ENCODE measurements at regions not wholly inside any gene's neighbourhood (a gene's known extent, or its start where the extent isn't known, plus 50 kb on each side); places are given as distances from the start of the nearest gene placed in this dataset.
A peak's percentile ranks its signal among the peaks of the same experiment; 100 is the strongest.

- DNase-seq = no peak
- no peaks in the 10 kb centered on the region for H3K9me3 ChIP-seq
- H3K4me3 ChIP-seq = no peak overlapping the region
- no peaks in the 10 kb centered on the region for H3K36me3 ChIP-seq
- H3K27me3 ChIP-seq = no peaks in the 10 kb centered on the region
Observed at GRCh38 chr4:178349601-178350000, 907.4 kb upstream of the AGA start.

GRCh38 chr4:178351185-178351584 lies 908.9 kb upstream of the AGA start:
- no peak for DNase-seq
- no peaks in the 10 kb centered on the region for H3K27me3 ChIP-seq
- H3K36me3 ChIP-seq = no peaks in the 10 kb centered on the region
- H3K4me3 ChIP-seq = no peak overlapping the region
- H3K9me3 ChIP-seq = no peaks in the 10 kb centered on the region

GRCh38 chr4:178356725-178357124 lies 914.5 kb upstream of the AGA start:
- Histone ChIP-seq H3K27me3 (no peaks in the 10 kb centered on the region), H3K9me3 (no peaks in the 10 kb centered on the region), H3K4me3 (no peak overlapping the region), H3K36me3 (no peaks in the 10 kb centered on the region)
- DNase-seq = peak; percentile 48

- H3K27me3 ChIP-seq = no peaks in the 10 kb centered on the region
- H3K36me3 ChIP-seq = no peaks in the 10 kb centered on the region
Observed at GRCh38 chr4:178385481-178385880, 943.2 kb upstream of the AGA start.

GRCh38 chr4:178387756-178388155 lies 945.5 kb upstream of the AGA start:
- no peak overlapping the region for H3K4me3 ChIP-seq
- no peaks in the 10 kb centered on the region for H3K9me3 ChIP-seq
- no peaks in the 10 kb centered on the region for H3K36me3 ChIP-seq
- no peaks in the 10 kb centered on the region for H3K27me3 ChIP-seq
- no peak for DNase-seq

More at GRCh38 chr4:178385481-178385880, 943.2 kb upstream of the AGA start:
- no peak overlapping the region for H3K4me3 ChIP-seq
- DNase-seq = no peak
- no peaks in the 10 kb centered on the region for H3K9me3 ChIP-seq

- no peak for DNase-seq
- Histone ChIP-seq H3K36me3 (no peaks in the 10 kb centered on the region), H3K9me3 (no peaks in the 10 kb centered on the region), H3K4me3 (no peak overlapping the region), H3K27me3 (no peaks in the 10 kb centered on the region)
Observed at GRCh38 chr4:178395798-178396197, 953.6 kb upstream of the AGA start.

GRCh38 chr4:178412455-178412854 lies 970.2 kb upstream of the AGA start:
- H3K36me3 ChIP-seq = no peaks in the 10 kb centered on the region
- H3K27me3 ChIP-seq = no peaks in the 10 kb centered on the region
- H3K9me3 ChIP-seq = no peaks in the 10 kb centered on the region
- no peak for DNase-seq
- H3K4me3 ChIP-seq = no peak overlapping the region

- Histone ChIP-seq H3K4me3 (no peak overlapping the region), H3K27me3 (no peaks in the 10 kb centered on the region), H3K36me3 (no peaks in the 10 kb centered on the region), H3K9me3 (no peaks in the 10 kb centered on the region)
- no peak for DNase-seq
Observed at GRCh38 chr4:178414042-178414441, 971.8 kb upstream of the AGA start.

GRCh38 chr4:178414881-178415446 lies 972.7 kb upstream of the AGA start:
- H3K9me3 ChIP-seq = no peaks in the 10 kb centered on the region
- no peaks in the 10 kb centered on the region for H3K36me3 ChIP-seq
- H3K4me3 ChIP-seq = no peak overlapping the region
- no peaks in the 10 kb centered on the region for H3K27me3 ChIP-seq
- DNase-seq = no peak

- no peaks in the 10 kb centered on the region for H3K9me3 ChIP-seq
- DNase-seq = no peak
Observed at GRCh38 chr4:178415925-178416324, 973.7 kb upstream of the AGA start.

GRCh38 chr4:178423366-178423765 lies 981.1 kb upstream of the AGA start:
- Histone ChIP-seq H3K27me3 (no peaks in the 10 kb centered on the region), H3K4me3 (no peak overlapping the region), H3K36me3 (no peaks in the 10 kb centered on the region), H3K9me3 (no peaks in the 10 kb centered on the region)
- DNase-seq = no peak

More at GRCh38 chr4:178415925-178416324, 973.7 kb upstream of the AGA start:
- Histone ChIP-seq H3K27me3 (no peaks in the 10 kb centered on the region), H3K4me3 (no peak overlapping the region), H3K36me3 (no peaks in the 10 kb centered on the region)

GRCh38 chr4:178426871-178427270 lies 984.6 kb upstream of the AGA start:
- Histone ChIP-seq H3K27me3 (no peaks in the 10 kb centered on the region), H3K4me3 (no peak overlapping the region), H3K9me3 (no peaks in the 10 kb centered on the region), H3K36me3 (no peaks in the 10 kb centered on the region)
- no peak for DNase-seq

- Histone ChIP-seq H3K4me3 (no peak overlapping the region), H3K36me3 (no peaks in the 10 kb centered on the region), H3K9me3 (no peaks in the 10 kb centered on the region), H3K27me3 (no peaks in the 10 kb centered on the region)
- DNase-seq = no peak
Observed at GRCh38 chr4:178427663-178428062, 985.4 kb upstream of the AGA start.

GRCh38 chr4:178448372-178449035 lies 1006.3 kb upstream of the AGA start:
- H3K4me3 ChIP-seq = no peak overlapping the region
- H3K36me3 ChIP-seq = no peaks in the 10 kb centered on the region
- no peaks in the 10 kb centered on the region for H3K27me3 ChIP-seq
- H3K9me3 ChIP-seq = no peaks in the 10 kb centered on the region
- no peak for DNase-seq

GRCh38 chr4:178450614-178451013 lies 1008.4 kb upstream of the AGA start:
- H3K9me3 ChIP-seq = no peaks in the 10 kb centered on the region
- no peaks in the 10 kb centered on the region for H3K27me3 ChIP-seq
- no peaks in the 10 kb centered on the region for H3K36me3 ChIP-seq
- H3K4me3 ChIP-seq = no peak overlapping the region
- no peak for DNase-seq

GRCh38 chr4:178453057-178453456 lies 1010.8 kb upstream of the AGA start:
- no peaks in the 10 kb centered on the region for H3K9me3 ChIP-seq
- H3K27me3 ChIP-seq = no peaks in the 10 kb centered on the region
- H3K36me3 ChIP-seq = no peaks in the 10 kb centered on the region
- no peak overlapping the region for H3K4me3 ChIP-seq
- DNase-seq = no peak

- H3K36me3 ChIP-seq = no peaks in the 10 kb centered on the region
- no peaks in the 10 kb centered on the region for H3K9me3 ChIP-seq
- H3K27me3 ChIP-seq = no peaks in the 10 kb centered on the region
- H3K4me3 ChIP-seq = no peak overlapping the region
- DNase-seq = no peak
Observed at GRCh38 chr4:178457286-178457685, 1015.0 kb upstream of the AGA start.

GRCh38 chr4:178462710-178463109 lies 1020.5 kb upstream of the AGA start:
- Histone ChIP-seq H3K9me3 (no peaks in the 10 kb centered on the region), H3K27me3 (no peaks in the 10 kb centered on the region), H3K4me3 (no peak overlapping the region), H3K36me3 (no peaks in the 10 kb centered on the region)
- no peak for DNase-seq

Data from MG63 (cell line).